Lower leg skin (tissue), 4 donors: ENCODE measurements at regions not wholly inside any gene's neighbourhood (a gene's known extent, or its start where the extent isn't known, plus 50 kb on each side); places are given as distances from the start of the nearest gene placed in this dataset.

ENCODE experiments used
- DNase-seq, 2 donors: peaks; one replicate each; pipeline ENCODE4 v3.0.0-alpha.2; 2019; ENCODE audit warnings: low spot score in 2 of 2
- H3K4me3 ChIP-seq: fragments of 200-600 bp; sonication (generic); 2 replicates; pipeline ENCODE4 v1.5.1; 2017; ENCODE audit warnings: mild to moderate bottlenecking, low read depth; ENCODE audit not compliant: poor library complexity, severe bottlenecking
- CTCF ChIP-seq, 3 donors: fragments of 450-650 bp; IDR thresholded peaks; one replicate each; pipeline ENCODE4 v1.5.1; 2016; ENCODE audit warnings: antibody characterized with exemption in 3 of 3, mild to moderate bottlenecking in 3 of 3, moderate library complexity in 2 of 3
- POLR2A ChIP-seq, 2 donors: fragments of 450-650 bp; IDR thresholded peaks; one replicate each; pipeline ENCODE4 v1.6.1; 2016 to 2017; ENCODE audit warnings: antibody characterized with exemption in 2 of 2, mild to moderate bottlenecking in 1 of 2, moderate library complexity in 1 of 2
- WGBS, 2 donors: methylation state at CpG; one replicate each; pipeline ENCODE4 v1.1.5; 2018; 5-methylcytosine and 5-hydroxymethylcytosine counted together
- intact Hi-C: fragments of 100-400 bp; cut with DNase I; formaldehyde crosslinking; loops from one replicate; pipeline ENCODE4 v1.15.0; 2023; ENCODE audit warnings: low total_unique reads

- intact Hi-C loops = no loop called here
- TF ChIP-seq CTCF (IDR thresholded peaks at IDR 0.05) (no peak), POLR2A (IDR thresholded peaks at IDR 0.05) (no peak)
- DNase-seq = no peak
- WGBS, 2 donors = 87 to 93% methylated on average over 12 of the region's 12 CpGs
- no peak overlapping the region for H3K4me3 ChIP-seq
Measured at GRCh38 chr7:156129522-156129921, 317.3 kb upstream of the SHH start.

- WGBS, 2 donors = 88 to 91% methylated on average over 10 of the region's 10 CpGs
- DNase-seq = no peak
- no peak overlapping the region for H3K4me3 ChIP-seq
- intact Hi-C loops = no loop called here
- no peak for TF ChIP-seq POLR2A (IDR thresholded peaks at IDR 0.05)
- no peak for TF ChIP-seq CTCF (IDR thresholded peaks at IDR 0.05)
Measured at GRCh38 chr7:156128496-156128895, 316.2 kb upstream of the SHH start.

- intact Hi-C loops = no loop called here
- DNase-seq = peak in 1 of 2 donors; percentile 75
- WGBS, 2 donors = 57 to 60% methylated on average over 35 of the region's 35 CpGs
- TF ChIP-seq POLR2A (IDR thresholded peaks at IDR 0.05) (no peak), CTCF (IDR thresholded peaks at IDR 0.05) (no peak)
- no peak overlapping the region for H3K4me3 ChIP-seq
Measured at GRCh38 chr7:156127166-156128134, 315.2 kb upstream of the SHH start.

DNA sequence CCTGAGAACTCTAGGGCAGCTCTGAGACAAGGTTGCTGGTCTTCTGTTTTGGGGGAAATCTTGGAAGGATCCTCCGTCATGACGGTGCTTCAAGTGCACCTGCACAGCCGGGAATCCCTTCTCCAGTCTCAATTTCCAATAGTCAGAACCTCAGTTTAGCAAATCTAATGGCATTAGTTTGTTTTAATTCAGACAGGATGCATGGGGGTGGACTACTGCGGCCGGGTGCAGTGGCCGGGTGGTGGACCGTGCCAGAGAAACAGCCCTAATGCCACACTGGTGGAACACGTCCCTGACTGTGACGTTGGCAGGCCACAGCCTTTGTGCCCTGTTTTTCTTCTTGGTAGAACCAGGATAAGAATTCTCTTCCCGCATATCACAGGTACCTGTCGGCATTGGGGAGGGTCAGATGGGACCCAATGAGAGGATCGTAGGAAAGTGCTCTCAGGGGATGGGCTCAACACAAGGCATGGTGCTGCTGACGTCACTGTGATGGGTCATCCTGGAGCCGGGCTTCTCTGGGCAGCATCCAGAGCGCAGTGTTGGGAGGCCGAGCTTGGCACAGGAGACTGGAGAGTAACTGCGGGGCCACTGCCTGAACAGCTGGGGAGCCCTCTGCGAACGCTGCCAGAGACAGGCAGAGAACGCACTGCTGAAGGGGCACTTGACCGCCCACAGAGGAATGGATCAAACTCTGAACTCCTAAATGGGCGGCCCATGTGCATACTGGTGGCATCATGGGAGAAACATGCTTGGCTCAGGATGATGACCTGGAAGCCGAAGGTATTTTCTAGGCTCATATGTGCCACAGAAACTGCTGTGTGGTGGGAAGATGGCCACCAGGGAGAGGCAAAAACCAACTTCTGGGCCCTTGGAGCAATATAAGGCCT lies 313.8 kb upstream of the SHH start:
- no peak overlapping the region for H3K4me3 ChIP-seq
- peak in 1 of 2 donors; percentile 75 for DNase-seq
- TF ChIP-seq CTCF (IDR thresholded peaks at IDR 0.05) (no peak), POLR2A (IDR thresholded peaks at IDR 0.05) (no peak)
- 88 to 92% methylated on average over 23 of the region's 23 CpGs for WGBS, 2 donors
- intact Hi-C loops = no loop called here

DNA sequence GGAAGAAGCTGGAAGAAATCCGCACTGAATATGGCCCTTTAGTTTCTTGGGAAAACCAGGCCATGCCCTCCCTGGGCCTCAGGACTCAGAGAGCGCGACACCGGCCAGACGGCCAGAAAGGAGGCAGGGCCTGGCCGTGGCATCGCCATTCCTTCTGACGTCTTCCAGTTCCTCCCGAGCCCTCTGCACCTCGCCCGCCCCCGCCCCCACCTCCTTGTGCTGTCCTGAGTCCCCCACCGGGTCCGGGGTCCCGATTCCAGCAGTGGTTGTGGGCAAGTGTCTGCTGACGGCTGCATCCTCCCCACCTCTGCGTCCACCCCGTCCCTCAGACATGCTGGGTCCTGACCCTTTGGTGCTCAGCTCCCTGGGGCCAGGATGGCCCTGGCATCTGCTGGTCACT lies 312.1 kb upstream of the SHH start:
- WGBS, 2 donors = 79 to 84% methylated on average over 18 of the region's 18 CpGs
- H3K4me3 ChIP-seq = no peak overlapping the region
- intact Hi-C loops = no loop called here
- no peak for TF ChIP-seq CTCF (IDR thresholded peaks at IDR 0.05)
- no peak for TF ChIP-seq POLR2A (IDR thresholded peaks at IDR 0.05)
- DNase-seq = peak in 1 of 2 donors; percentile 62
